H9 (cell line): ENCODE measurements at regions not wholly inside any gene's neighbourhood (a gene's known extent, or its start where the extent isn't known, plus 50 kb on each side); places are given as distances from the start of the nearest gene placed in this dataset.

Experiments used
- DNase-seq: peaks from one replicate; pipeline ENCODE4 v3.0.0-alpha.2; 2017
- H2AFZ ChIP-seq: one replicate; pipeline ENCODE4 v1.6.1; 2013; ENCODE audit warnings: mild to moderate bottlenecking, low read length, control low read depth, moderate library complexity
- H2AK5ac ChIP-seq: 2 replicates; pipeline ENCODE4 v1.6.1; 2013; ENCODE audit warnings: low read length, control low read depth, mixed read lengths; ENCODE audit not compliant: insufficient read length
- H2BK120ac ChIP-seq: one replicate; pipeline ENCODE4 v1.6.1; 2013; ENCODE audit warnings: low read depth, mild to moderate bottlenecking, low read length, control low read depth, inconsistent platforms; ENCODE audit not compliant: poor library complexity, severe bottlenecking
- H2BK12ac ChIP-seq: 2 replicates; pipeline ENCODE4 v1.6.1; 2013; ENCODE audit warnings: low read length, control low read depth, mixed read lengths, low read depth; ENCODE audit not compliant: insufficient read length
- H2BK15ac ChIP-seq: 2 replicates; pipeline ENCODE4 v1.6.1; 2013; ENCODE audit warnings: low read depth, low read length, control low read depth
- H2BK20ac ChIP-seq: one replicate; pipeline ENCODE4 v1.6.1; 2013; ENCODE audit warnings: low read depth, mild to moderate bottlenecking, low read length, control low read depth, inconsistent platforms; ENCODE audit not compliant: poor library complexity, severe bottlenecking
- H2BK5ac ChIP-seq: 2 replicates; pipeline ENCODE4 v1.6.1; 2013; ENCODE audit warnings: low read length, control low read depth, mixed read lengths; ENCODE audit not compliant: insufficient read length
- H3K14ac ChIP-seq: 2 replicates; pipeline ENCODE4 v1.6.1; 2013; ENCODE audit warnings: low read length, control low read depth; ENCODE audit not compliant: insufficient read depth
- H3K18ac ChIP-seq: 2 replicates; pipeline ENCODE4 v1.6.1; 2013; ENCODE audit warnings: low read depth, mild to moderate bottlenecking, mixed read lengths, low read length, control low read depth; ENCODE audit not compliant: insufficient read length
- H3K23ac ChIP-seq: 2 replicates; pipeline ENCODE4 v1.6.1; 2013; ENCODE audit warnings: low read length, control low read depth, mixed read lengths, low read depth; ENCODE audit not compliant: insufficient read length
- H3K23me2 ChIP-seq: 2 replicates; pipeline ENCODE4 v1.6.1; 2013; ENCODE audit warnings: low read depth, mild to moderate bottlenecking, mixed read lengths, low read length, control low read depth; ENCODE audit not compliant: insufficient read length, poor library complexity, severe bottlenecking
- H3K27ac ChIP-seq: 2 replicates; pipeline ENCODE4 v1.5.1; 2013; ENCODE audit warnings: low read length, control low read depth, mixed read lengths, low read depth; ENCODE audit not compliant: insufficient read length
- H3K27me3 ChIP-seq: 2 replicates; pipeline ENCODE4 v1.6.1; 2013; ENCODE audit warnings: low read length, control low read depth, inconsistent platforms; ENCODE audit not compliant: insufficient read depth
- H3K4ac ChIP-seq: 2 replicates; pipeline ENCODE4 v1.6.1; 2013; ENCODE audit warnings: low read depth, mild to moderate bottlenecking, control low read depth, inconsistent platforms, low read length, moderate library complexity
- H3K4me1 ChIP-seq: 2 replicates; pipeline ENCODE4 v1.6.1; 2013; ENCODE audit warnings: low read length, control low read depth, inconsistent platforms; ENCODE audit not compliant: insufficient read depth
- H3K4me2 ChIP-seq: 2 replicates; pipeline ENCODE4 v1.6.1; 2013; ENCODE audit warnings: low read length, control low read depth, mixed read lengths; ENCODE audit not compliant: insufficient read length, insufficient read depth
- H3K56ac ChIP-seq: 2 replicates; pipeline ENCODE4 v1.6.1; 2013; ENCODE audit warnings: low read depth, mild to moderate bottlenecking, mixed read lengths, low read length, control low read depth; ENCODE audit not compliant: insufficient read length
- H3K79me1 ChIP-seq: 2 replicates; pipeline ENCODE4 v1.6.1; 2013; ENCODE audit warnings: low read depth, mild to moderate bottlenecking, moderate library complexity, low read length, control low read depth, inconsistent platforms; ENCODE audit not compliant: insufficient read depth, poor library complexity, severe bottlenecking
- H3K79me2 ChIP-seq: 2 replicates; pipeline ENCODE4 v1.6.1; 2013; ENCODE audit warnings: low read length, control low read depth, inconsistent platforms; ENCODE audit not compliant: insufficient read depth
- H3K9ac ChIP-seq: 2 replicates; pipeline ENCODE4 v1.6.1; 2013; ENCODE audit warnings: low read length, control low read depth, mixed read lengths; ENCODE audit not compliant: insufficient read length; ENCODE audit errors: extremely low read depth
- H3K9me3 ChIP-seq: one replicate; pipeline ENCODE4 v1.6.1; 2013; ENCODE audit warnings: low read depth, low read length, inconsistent platforms; ENCODE audit not compliant: control insufficient read depth
- H3T11ph ChIP-seq: one replicate; pipeline ENCODE4 v1.6.1; 2013; ENCODE audit warnings: mild to moderate bottlenecking, low read length, control low read depth, inconsistent platforms
- H4K20me1 ChIP-seq: one replicate; pipeline ENCODE4 v1.6.1; 2013; ENCODE audit not compliant: control insufficient read depth, insufficient read length, insufficient read depth
- H4K5ac ChIP-seq: 2 replicates; pipeline ENCODE4 v1.6.1; 2013; ENCODE audit warnings: low read depth, mild to moderate bottlenecking, mixed read lengths, low read length, control low read depth; ENCODE audit not compliant: insufficient read length
- H4K8ac ChIP-seq: replicated peaks from 2 replicates; pipeline ENCODE4 v1.6.1; 2013; ENCODE audit warnings: low read length, control low read depth, mixed read lengths, low read depth; ENCODE audit not compliant: insufficient read length
- H4K91ac ChIP-seq: 2 replicates; pipeline ENCODE4 v1.6.1; 2013; ENCODE audit warnings: low read depth, mild to moderate bottlenecking, moderate library complexity, mixed read lengths, low read length, control low read depth; ENCODE audit not compliant: insufficient read length
- H3K27ac Mint-ChIP-seq, 3 experiments: 2 replicates in 2 of 3; 3 replicates in 1 of 3; pipeline ENCODE4 v1.8.0; 2020 to 2021; ENCODE audit warnings: mixed read lengths in 3 of 3, mild to moderate bottlenecking in 1 of 3, moderate library complexity in 1 of 3
- H3K27me3 Mint-ChIP-seq: 2 replicates; pipeline ENCODE4 v1.8.0; 2021; ENCODE audit warnings: low read depth, mild to moderate bottlenecking, moderate library complexity, mixed read lengths
- H3K36me3 Mint-ChIP-seq, 3 experiments: 2 replicates in 2 of 3; 3 replicates in 1 of 3; pipeline ENCODE4 v1.8.0; 2020 to 2021; ENCODE audit warnings: low read depth in 3 of 3, mixed read lengths in 3 of 3; ENCODE audit not compliant: insufficient read depth in 1 of 3
- H3K4me1 Mint-ChIP-seq, 2 experiments: 2 replicates each; pipeline ENCODE4 v1.8.0; 2020; ENCODE audit warnings: mixed read lengths in 2 of 2
- H3K4me3 Mint-ChIP-seq, 2 experiments: 2 replicates in 1 of 2; 3 replicates in 1 of 2; pipeline ENCODE4 v1.8.0; 2020 to 2021; ENCODE audit warnings: mild to moderate bottlenecking in 2 of 2, mixed read lengths in 2 of 2, moderate library complexity in 1 of 2
- H3K9me3 Mint-ChIP-seq, 2 experiments: 2 replicates in 1 of 2; 3 replicates in 1 of 2; pipeline ENCODE4 v1.8.0; 2020; ENCODE audit warnings: mild to moderate bottlenecking in 2 of 2, mixed read lengths in 2 of 2, moderate library complexity in 1 of 2
- WGBS: extraction: QIAGEN DNeasy Blood & Tissue Kit; methylation state at CpG from one replicate; pipeline ENCODE4 v1.1.7; 2013; ENCODE audit warnings: missing lambda C conversion rate, low lambda C conversion rate, mixed read lengths; ENCODE audit not compliant: insufficient read length; ENCODE audit errors: extremely low coverage; 5-methylcytosine and 5-hydroxymethylcytosine counted together
- TF ChIP-seq, protein P1 (sequence below): fragments of 200-600 bp; sonication (generic); conservative IDR thresholded peaks from 3 replicates; pipeline ENCODE4 v1.8.0; 2021; ENCODE audit warnings: antibody characterized with exemption, mild to moderate bottlenecking

DNA sequence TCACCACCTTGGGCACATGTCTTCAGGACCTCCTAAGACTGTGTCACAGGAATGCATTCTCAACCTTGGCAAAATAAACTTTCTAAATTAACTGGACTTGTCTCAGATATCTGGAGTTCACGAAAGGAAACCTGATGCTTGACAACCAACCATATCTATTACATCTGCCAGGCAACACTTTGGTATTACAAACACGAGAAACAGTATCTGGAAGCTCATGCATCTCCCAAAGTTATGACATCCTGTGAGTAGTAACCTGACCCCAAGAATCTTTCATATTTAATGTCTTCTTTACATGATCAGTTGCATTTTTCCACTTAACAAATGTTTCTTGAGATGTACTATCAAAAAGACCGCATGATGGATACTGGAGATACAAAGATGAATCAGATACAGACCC, 465.3 kb upstream of the AGTR1 start:
- H4K20me1 ChIP-seq = no peaks in the 10 kb centered on the region
- no peak overlapping the region for H4K5ac ChIP-seq
- no peak overlapping the region for H2BK120ac ChIP-seq
- H3T11ph ChIP-seq = no peak overlapping the region
- TF ChIP-seq, protein P1, sequence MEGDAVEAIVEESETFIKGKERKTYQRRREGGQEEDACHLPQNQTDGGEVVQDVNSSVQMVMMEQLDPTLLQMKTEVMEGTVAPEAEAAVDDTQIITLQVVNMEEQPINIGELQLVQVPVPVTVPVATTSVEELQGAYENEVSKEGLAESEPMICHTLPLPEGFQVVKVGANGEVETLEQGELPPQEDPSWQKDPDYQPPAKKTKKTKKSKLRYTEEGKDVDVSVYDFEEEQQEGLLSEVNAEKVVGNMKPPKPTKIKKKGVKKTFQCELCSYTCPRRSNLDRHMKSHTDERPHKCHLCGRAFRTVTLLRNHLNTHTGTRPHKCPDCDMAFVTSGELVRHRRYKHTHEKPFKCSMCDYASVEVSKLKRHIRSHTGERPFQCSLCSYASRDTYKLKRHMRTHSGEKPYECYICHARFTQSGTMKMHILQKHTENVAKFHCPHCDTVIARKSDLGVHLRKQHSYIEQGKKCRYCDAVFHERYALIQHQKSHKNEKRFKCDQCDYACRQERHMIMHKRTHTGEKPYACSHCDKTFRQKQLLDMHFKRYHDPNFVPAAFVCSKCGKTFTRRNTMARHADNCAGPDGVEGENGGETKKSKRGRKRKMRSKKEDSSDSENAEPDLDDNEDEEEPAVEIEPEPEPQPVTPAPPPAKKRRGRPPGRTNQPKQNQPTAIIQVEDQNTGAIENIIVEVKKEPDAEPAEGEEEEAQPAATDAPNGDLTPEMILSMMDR = no peak
- H2AFZ ChIP-seq = no peak overlapping the region
- no CpG with 5 or more reads among the region's 3 CpGs for WGBS
- Mint-ChIP-seq H3K4me1 (peaks cover 0 to 3% of the 10 kb centered on the region in 2 experiments; a peak in 1 of 4 replicates), H3K27me3 (no peaks in the 10 kb centered on the region), H3K36me3 (no peaks in the 10 kb centered on the region), H3K9me3 (no peaks in the 10 kb centered on the region), H3K4me3 (no peak overlapping the region), H3K27ac (no peak overlapping the region)
- no peaks in the 10 kb centered on the region for H3K9me3 ChIP-seq
- no peak overlapping the region for H3K4me2 ChIP-seq
- H3K79me1 ChIP-seq = no peaks in the 10 kb centered on the region
- no peak overlapping the region for H3K9ac ChIP-seq
- no peak overlapping the region for H2AK5ac ChIP-seq
- no peaks in the 10 kb centered on the region for H3K4me1 ChIP-seq
- H3K23ac ChIP-seq = no peak overlapping the region
- H2BK5ac ChIP-seq = no peak overlapping the region
- H3K79me2 ChIP-seq = no peaks in the 10 kb centered on the region
- no peak overlapping the region for H3K4ac ChIP-seq
- no peak overlapping the region for H2BK20ac ChIP-seq
- no peak overlapping the region for H4K91ac ChIP-seq
- H3K27ac ChIP-seq = no peak overlapping the region
- no peak overlapping the region for H3K14ac ChIP-seq
- no peak overlapping the region for H3K18ac ChIP-seq
- H2BK15ac ChIP-seq = no peak overlapping the region
- no peak for DNase-seq
- no peak overlapping the region for H3K56ac ChIP-seq
- H3K23me2 ChIP-seq = no peaks in the 10 kb centered on the region
- H3K27me3 ChIP-seq = no peaks in the 10 kb centered on the region
- no peak overlapping the region for H4K8ac ChIP-seq
- no peak overlapping the region for H2BK12ac ChIP-seq
